DMS 273 (cell line): ENCODE measurements at regions not wholly inside any gene's neighbourhood (a gene's known extent, or its start where the extent isn't known, plus 50 kb on each side); places are given as distances from the start of the nearest gene placed in this dataset.
A peak's percentile ranks its signal among the peaks of the same experiment; 100 is the strongest.

Source experiments
- DNase-seq: peaks from one replicate; lab custom pipeline; 2025; ENCODE audit not compliant: unreplicated experiment; lab: John Stamatoyannopoulos, UW

- DNase-seq, result no peak
These were observed 750.2 kb upstream of the ARRDC4 start for GRCh38 chr15:97210277-97210676.

- no peak for DNase-seq
These were observed 744.9 kb upstream of the ARRDC4 start for GRCh38 chr15:97215629-97216028.

- no peak for DNase-seq
These were observed 736.3 kb upstream of the ARRDC4 start for GRCh38 chr15:97224191-97224641.

GRCh38 chr15:97234851-97235610 is 725.5 kb upstream of the ARRDC4 start:
- DNase-seq, result peak; percentile 47

GRCh38 chr15:97235611-97235985 is 724.9 kb upstream of the ARRDC4 start:
- DNase-seq, result no peak

GRCh38 chr15:97236140-97236539 is 724.4 kb upstream of the ARRDC4 start:
- no peak for DNase-seq

- no peak for DNase-seq
These were observed 723.3 kb upstream of the ARRDC4 start for GRCh38 chr15:97237160-97237559.

GRCh38 chr15:97248376-97248775 is 712.1 kb upstream of the ARRDC4 start:
- no peak for DNase-seq

GRCh38 chr15:97259943-97260342 is 700.6 kb upstream of the ARRDC4 start:
- no peak for DNase-seq

- DNase-seq, result no peak
These were observed 659.3 kb upstream of the ARRDC4 start for GRCh38 chr15:97301166-97301565.

- DNase-seq, result no peak
These were observed 644.1 kb upstream of the ARRDC4 start for GRCh38 chr15:97316362-97316761.

- no peak for DNase-seq
These were observed 643.3 kb upstream of the ARRDC4 start for GRCh38 chr15:97317163-97317562.

- no peak for DNase-seq
These were observed 641.2 kb upstream of the ARRDC4 start for GRCh38 chr15:97319291-97319690.

- no peak for DNase-seq
These were observed 614.3 kb upstream of the ARRDC4 start for GRCh38 chr15:97346221-97346620.

GRCh38 chr15:97350813-97351212 is 609.7 kb upstream of the ARRDC4 start:
- no peak for DNase-seq

GRCh38 chr15:97383516-97383915 is 577.0 kb upstream of the ARRDC4 start:
- no peak for DNase-seq

- no peak for DNase-seq
These were observed 573.6 kb upstream of the ARRDC4 start for GRCh38 chr15:97386940-97387339.

- DNase-seq, result no peak
These were observed 559.3 kb upstream of the ARRDC4 start for GRCh38 chr15:97401195-97401594.

GRCh38 chr15:97401970-97402369 is 558.5 kb upstream of the ARRDC4 start:
- DNase-seq, result no peak

GRCh38 chr15:97406841-97407240 is 553.7 kb upstream of the ARRDC4 start:
- no peak for DNase-seq

GRCh38 chr15:97410897-97411575 is 549.5 kb upstream of the ARRDC4 start:
- no peak for DNase-seq

GRCh38 chr15:97420130-97420529 is 540.4 kb upstream of the ARRDC4 start:
- no peak for DNase-seq

GRCh38 chr15:97425596-97425995 is 534.9 kb upstream of the ARRDC4 start:
- no peak for DNase-seq
